Tibial artery (tissue), 4 donors: ENCODE measurements at regions not wholly inside any gene's neighbourhood (a gene's known extent, or its start where the extent isn't known, plus 50 kb on each side); places are given as distances from the start of the nearest gene placed in this dataset.

Source experiments
- DNase-seq, 2 donors: peaks; one replicate each; pipeline ENCODE4 v3.0.0-alpha.2; 2019
- H3K27ac ChIP-seq, 2 donors: fragments of 200-600 bp; sonication (generic) in 1 of 2; 1 replicate in 1 of 2; 2 replicates in 1 of 2; pipeline ENCODE4 v1.5.1; 2018 to 2019; ENCODE audit warnings: mild to moderate bottlenecking in 1 of 2
- H3K27me3 ChIP-seq, 2 donors: fragments of 200-600 bp; sonication (generic) in 1 of 2; one replicate each; pipeline versions ENCODE4 v1.5.1 to v1.6.0; 2016 to 2019
- H3K36me3 ChIP-seq, 3 donors: fragments of 200-600 bp; sonication (generic) in 2 of 3; one replicate each; pipeline ENCODE4 v1.5.1; 2016 to 2019; ENCODE audit warnings: mild to moderate bottlenecking in 2 of 3
- H3K4me1 ChIP-seq, 4 donors: fragments of 200-600 bp; sonication (generic) in 2 of 4; 1 replicate in 3 of 4; 2 replicates in 1 of 4; pipeline ENCODE4 v1.5.1; 2016 to 2019
- H3K4me3 ChIP-seq, 2 donors: fragments of 200-600 bp; sonication (generic) in 1 of 2; 1 replicate in 1 of 2; 2 replicates in 1 of 2; pipeline ENCODE4 v1.5.1; 2018 to 2019; ENCODE audit warnings: mild to moderate bottlenecking in 2 of 2
- H3K9me3 ChIP-seq, 3 donors: fragments of 200-600 bp; sonication (generic) in 1 of 3; one replicate each; pipeline ENCODE4 v1.5.1; 2016 to 2019
- CTCF ChIP-seq, 2 experiments: fragments of 200-600 bp in 1 of 2; fragments of 450-650 bp in 1 of 2; IDR thresholded peaks; one replicate each; pipeline ENCODE4 v1.5.1; 2017 to 2019; ENCODE audit warnings: antibody characterized with exemption in 2 of 2, mild to moderate bottlenecking in 1 of 2, moderate library complexity in 1 of 2
- intact Hi-C: fragments of 100-400 bp; cut with DNase I; formaldehyde crosslinking; loops from one replicate; pipeline ENCODE4 v1.15.0; 2023; ENCODE audit warnings: low total_unique reads

GRCh38 chr2:157991932-157992331 lies 109.7 kb upstream of the UPP2 start:
- H3K27ac ChIP-seq, result no peak overlapping the region
- H3K4me1 ChIP-seq, result no peaks in the 10 kb centered on the region
- DNase-seq, result no peak
- no peaks in the 10 kb centered on the region for H3K27me3 ChIP-seq
- no peak for TF ChIP-seq CTCF (IDR thresholded peaks at IDR 0.05)
- no peaks in the 10 kb centered on the region for H3K36me3 ChIP-seq
- intact Hi-C loops, result no loop called here
- no peak overlapping the region for H3K4me3 ChIP-seq
- no peaks in the 10 kb centered on the region for H3K9me3 ChIP-seq

DNA sequence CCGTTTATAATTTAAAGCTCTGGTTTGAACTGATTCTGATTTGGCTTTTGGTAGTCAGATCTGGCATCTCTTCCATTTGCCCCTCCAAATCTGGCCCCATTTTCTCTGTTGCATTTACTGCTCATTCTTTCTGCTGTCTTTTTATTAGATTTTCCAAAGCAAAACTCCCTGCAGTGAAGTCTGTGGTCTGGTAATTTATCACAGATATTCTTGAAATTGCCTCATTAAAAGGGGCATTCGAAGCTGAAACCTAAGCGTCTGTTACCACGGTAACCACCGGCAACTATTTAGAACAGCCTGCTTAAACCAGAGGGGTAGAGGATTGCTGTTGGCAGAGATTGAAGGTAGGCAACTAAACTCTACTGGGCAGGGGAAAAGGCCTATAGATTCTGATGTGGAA lies 111.5 kb upstream of the UPP2 start:
- no peak overlapping the region for H3K27ac ChIP-seq
- no peak overlapping the region for H3K4me3 ChIP-seq
- no peak for TF ChIP-seq CTCF (IDR thresholded peaks at IDR 0.05)
- H3K4me1 ChIP-seq, result no peaks in the 10 kb centered on the region
- no peaks in the 10 kb centered on the region for H3K36me3 ChIP-seq
- no peak for DNase-seq
- no peaks in the 10 kb centered on the region for H3K9me3 ChIP-seq
- no peaks in the 10 kb centered on the region for H3K27me3 ChIP-seq
- intact Hi-C loops, result no loop called here

DNA sequence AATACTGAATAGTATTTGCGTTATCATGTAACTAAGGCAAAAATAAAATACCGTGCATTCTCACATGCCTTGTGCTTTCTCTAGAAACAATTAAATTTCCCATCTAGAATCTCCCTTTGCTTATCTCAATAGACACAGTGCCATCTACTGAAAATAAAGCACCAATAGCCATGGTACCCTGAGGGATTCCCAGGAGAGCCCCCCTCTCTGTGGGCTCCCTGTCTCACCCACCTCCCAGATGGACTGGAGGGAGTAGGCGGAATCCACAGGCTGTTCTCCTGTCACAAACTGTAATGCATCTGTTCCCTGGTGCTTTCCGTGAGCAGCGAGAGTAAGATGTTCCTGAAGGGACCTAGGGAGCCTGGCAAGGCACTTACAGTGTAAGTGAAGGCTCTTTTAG lies 112.4 kb upstream of the UPP2 start:
- no peak for TF ChIP-seq CTCF (IDR thresholded peaks at IDR 0.05)
- Histone ChIP-seq H3K4me3 (no peak overlapping the region), H3K9me3 (no peaks in the 10 kb centered on the region), H3K36me3 (no peaks in the 10 kb centered on the region), H3K27ac (no peak overlapping the region), H3K4me1 (no peaks in the 10 kb centered on the region), H3K27me3 (no peaks in the 10 kb centered on the region)
- intact Hi-C loops, result no loop called here
- no peak for DNase-seq

DNA sequence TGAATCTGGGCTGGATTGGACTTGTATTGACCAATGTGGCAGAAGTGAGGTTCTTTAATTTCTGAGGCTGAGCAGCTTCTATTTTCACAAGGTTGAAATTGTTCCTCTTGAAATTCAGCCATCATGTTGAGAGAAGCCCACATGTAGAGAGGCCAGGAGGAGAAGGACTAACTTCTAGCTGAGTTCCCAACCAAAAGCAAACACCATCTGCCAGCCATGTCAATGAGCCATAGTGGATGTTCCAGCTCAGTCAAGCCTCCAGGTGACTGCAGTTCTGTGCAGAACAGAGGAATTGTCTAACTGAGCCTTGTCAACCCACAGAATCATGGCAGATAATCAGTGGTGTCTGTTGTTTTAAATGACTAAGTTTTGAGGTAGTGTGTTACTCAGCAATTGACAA lies 110.6 kb upstream of the ACVR1 start:
- no peak for TF ChIP-seq CTCF (IDR thresholded peaks at IDR 0.05)
- no peaks in the 10 kb centered on the region for H3K36me3 ChIP-seq
- H3K27me3 ChIP-seq, result no peaks in the 10 kb centered on the region
- no peaks in the 10 kb centered on the region for H3K4me1 ChIP-seq
- DNase-seq, result no peak
- no peak overlapping the region for H3K4me3 ChIP-seq
- no peaks in the 10 kb centered on the region for H3K9me3 ChIP-seq
- intact Hi-C loops, result no loop called here
- H3K27ac ChIP-seq, result no peak overlapping the region

- Histone ChIP-seq H3K27me3 (no peaks in the 10 kb centered on the region), H3K9me3 (peaks cover 0 to 4% (median 0%) of the 10 kb centered on the region in 3 donors), H3K27ac (no peak overlapping the region), H3K4me1 (no peaks in the 10 kb centered on the region), H3K4me3 (no peak overlapping the region), H3K36me3 (no peaks in the 10 kb centered on the region)
- TF ChIP-seq CTCF (IDR thresholded peaks at IDR 0.05), result no peak
- no peak for DNase-seq
- intact Hi-C loops, result no loop called here
Observed at GRCh38 chr2:157984866-157985265, 108.7 kb upstream of the ACVR1 start.

DNA sequence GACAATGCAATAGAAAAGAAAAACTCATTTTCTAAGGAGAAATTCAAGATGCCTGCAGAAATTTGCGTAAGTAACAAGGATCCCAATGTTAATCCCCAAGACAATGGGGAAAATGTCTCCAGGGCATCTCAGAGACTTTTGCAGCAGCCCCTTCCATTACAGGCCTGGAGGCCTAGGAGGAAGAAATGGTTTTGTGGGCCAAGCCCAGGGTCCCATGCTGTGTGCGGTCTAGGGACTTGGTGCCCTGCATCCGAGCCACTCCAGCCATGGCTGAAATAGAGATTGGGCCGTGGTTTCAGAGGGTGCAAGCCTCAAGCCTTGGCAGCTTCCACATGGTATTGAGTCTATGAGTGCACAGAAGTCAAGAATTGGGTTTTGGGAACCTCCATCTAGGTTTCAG lies 103.9 kb upstream of the ACVR1 start:
- no peaks in the 10 kb centered on the region for H3K27me3 ChIP-seq
- TF ChIP-seq CTCF (IDR thresholded peaks at IDR 0.05), result no peak
- intact Hi-C loops, result no loop called here
- no peak for DNase-seq
- H3K4me3 ChIP-seq, result no peak overlapping the region
- H3K27ac ChIP-seq, result no peak overlapping the region
- no peaks in the 10 kb centered on the region for H3K36me3 ChIP-seq
- H3K4me1 ChIP-seq, result no peaks in the 10 kb centered on the region
- peaks cover 0 to 9% (median 0%) of the 10 kb centered on the region in 3 donors for H3K9me3 ChIP-seq
